Adrenal gland (tissue), 9 donors: ENCODE measurements at regions not wholly inside any gene's neighbourhood (a gene's known extent, or its start where the extent isn't known, plus 50 kb on each side); places are given as distances from the start of the nearest gene placed in this dataset.
"Not testable (repeated sequence)": the region's sequence is repeated elsewhere in the genome, so short reads cannot be mapped to it uniquely, and the experiment has no call there.

Source experiments
- DNase-seq, 7 donors: peaks; one replicate each; pipeline ENCODE4 v3.0.0-alpha.2; 2019 to 2020
- H3K27ac ChIP-seq, 5 donors: fragments of 200-600 bp; sonication (generic) in 4 of 5; 1 replicate in 3 of 5; 2 replicates in 2 of 5; pipeline versions ENCODE4 v1.5.1 to v1.8.0; 2016 to 2020; ENCODE audit warnings: mild to moderate bottlenecking in 1 of 5
- H3K27me3 ChIP-seq: fragments of 200-600 bp; 2 replicates; pipeline ENCODE4 v1.8.0; 2021
- H3K36me3 ChIP-seq, 2 donors: fragments of 200-600 bp; replicated peaks in 1 of 2; 1 replicate in 1 of 2; 2 replicates in 1 of 2; pipeline versions ENCODE4 v1.5.1 to v1.8.0; 2018 to 2022
- H3K4me1 ChIP-seq, 2 donors: fragments of 200-600 bp; replicated peaks in 1 of 2; 1 replicate in 1 of 2; 2 replicates in 1 of 2; pipeline versions ENCODE4 v1.5.1 to v1.8.0; 2018 to 2021
- H3K4me3 ChIP-seq, 4 donors: fragments of 200-600 bp; sonication (generic) in 3 of 4; one replicate each; pipeline ENCODE4 v1.5.1; 2016 to 2018
- H3K9me3 ChIP-seq, 3 donors: fragments of 200-600 bp; sonication (generic) in 1 of 3; replicated peaks in 1 of 3; 1 replicate in 2 of 3; 2 replicates in 1 of 3; pipeline versions ENCODE4 v1.5.1 to v1.8.0; 2016 to 2021
- CTCF ChIP-seq, 6 experiments: fragments of 450-650 bp in 4 of 6; fragments of 200-600 bp in 2 of 6; sonication (generic) in 1 of 6; IDR thresholded peaks; 1 replicate in 5 of 6; 2 replicates in 1 of 6; pipeline versions ENCODE4 v1.5.1 to v1.8.0; 2016 to 2021; ENCODE audit warnings: antibody characterized with exemption in 6 of 6, mild to moderate bottlenecking in 2 of 6, moderate library complexity in 1 of 6
- WGBS, 4 donors: extraction: QIAGEN DNeasy Blood & Tissue Kit in 2 of 4; methylation state at CpG; one replicate each; pipeline versions ENCODE4 v1.1.5 to v1.1.7; 2013 to 2017; 5-methylcytosine and 5-hydroxymethylcytosine counted together
- intact Hi-C, 2 donors: fragments of 100-400 bp; cut with DNase I; formaldehyde crosslinking; loops; one replicate each; pipeline versions ENCODE4 v1.14.1 to v1.15.0; 2022 to 2023
- donor health status: healthy with polysubstance abuse.
- donor health status: Bipolar disorder and iron deficiency.
- donor health status: DM: yes; HTN: yes; CAD: no.
- donor health status: DM: no; HTN: no; CAD: no.
- donor health status: DM: no; HTN: no; CAD: no.

DNA sequence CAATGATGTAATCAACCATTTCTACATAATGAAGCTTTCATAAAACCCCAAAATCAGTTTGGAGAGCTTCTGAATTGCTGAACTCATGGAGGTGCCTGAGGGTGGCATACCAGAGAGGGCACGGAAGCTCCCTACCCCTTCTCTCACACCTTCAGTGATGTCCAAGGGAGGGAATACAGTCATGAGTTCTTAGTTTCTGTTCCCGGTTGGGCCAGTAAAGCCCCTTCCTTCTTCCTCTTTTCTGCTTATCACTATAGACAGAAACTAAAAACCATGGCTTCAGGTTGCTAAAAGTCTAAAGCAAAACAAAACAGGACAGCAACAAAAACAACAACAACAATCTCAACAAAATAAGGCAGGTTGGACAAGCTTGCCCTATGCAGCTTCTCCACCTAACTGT, 260.0 kb downstream of the SPATA31A6 start:
- DNase-seq, H3K9me3 ChIP-seq, H3K4me3 ChIP-seq, intact Hi-C loops, H3K27ac ChIP-seq, H3K27me3 ChIP-seq, H3K36me3 ChIP-seq, H3K4me1 ChIP-seq: not testable (repeated sequence)
- WGBS, 4 donors = 37 to 66% (median 56%) methylated on average over 2 of the region's 2 CpGs

DNA sequence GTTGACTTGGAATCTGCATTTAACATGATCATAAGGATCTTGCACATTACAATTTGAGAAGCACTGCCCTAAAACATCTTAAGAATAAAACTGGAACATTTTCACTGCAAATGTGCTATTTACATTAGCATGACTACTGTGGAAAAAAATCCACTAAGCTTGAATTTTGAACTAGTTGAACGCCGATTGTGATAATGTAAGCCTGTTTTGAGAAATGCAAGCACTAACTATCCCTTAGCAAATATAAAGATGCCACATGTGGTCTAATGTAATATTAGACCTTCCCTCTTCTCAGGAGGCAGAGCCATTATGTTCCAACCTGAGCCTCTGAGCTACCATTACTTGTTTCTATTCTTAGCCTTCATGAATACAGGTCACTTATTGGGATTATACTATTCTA, 278.0 kb downstream of the SPATA31A6 start:
- H3K4me1 ChIP-seq, H3K27me3 ChIP-seq, H3K36me3 ChIP-seq, intact Hi-C loops, H3K4me3 ChIP-seq, DNase-seq, H3K27ac ChIP-seq, H3K9me3 ChIP-seq: not testable (repeated sequence)
- 83 to 92% (median 90%) methylated on average over 2 of the region's 2 CpGs for WGBS, 4 donors

- H3K4me1 ChIP-seq, H3K9me3 ChIP-seq, H3K27me3 ChIP-seq, H3K4me3 ChIP-seq, H3K36me3 ChIP-seq, DNase-seq, intact Hi-C loops, H3K27ac ChIP-seq: not testable (repeated sequence)
- 44 to 67% (median 52%) methylated on average over 1 of the region's 1 CpG for WGBS, 4 donors
Measured at GRCh38 chr9:42461863-42462262, 278.4 kb downstream of the SPATA31A6 start.

GRCh38 chr9:42463981-42464380, 280.5 kb downstream of the SPATA31A6 start:
- H3K36me3 ChIP-seq, H3K27me3 ChIP-seq, H3K4me3 ChIP-seq, DNase-seq, H3K9me3 ChIP-seq, H3K27ac ChIP-seq, intact Hi-C loops, H3K4me1 ChIP-seq: not testable (repeated sequence)
- WGBS, 4 donors = 49 to 75% (median 59%) methylated on average over 1 to 3 of the region's 3 CpGs

GRCh38 chr9:42470577-42470976, 287.1 kb downstream of the SPATA31A6 start:
- H3K36me3 ChIP-seq, H3K27me3 ChIP-seq, H3K4me3 ChIP-seq, H3K9me3 ChIP-seq, intact Hi-C loops, H3K4me1 ChIP-seq, H3K27ac ChIP-seq: not testable (repeated sequence)
- peak in 1 of 7 donors; percentile 31 for DNase-seq
- WGBS, 4 donors = 42 to 64% (median 53%) methylated on average over 3 of the region's 3 CpGs
- TF ChIP-seq CTCF (IDR thresholded peaks at IDR 0.05) = peak in 3 of 6 experiments; percentile 24 to 57 (median 27)

DNA sequence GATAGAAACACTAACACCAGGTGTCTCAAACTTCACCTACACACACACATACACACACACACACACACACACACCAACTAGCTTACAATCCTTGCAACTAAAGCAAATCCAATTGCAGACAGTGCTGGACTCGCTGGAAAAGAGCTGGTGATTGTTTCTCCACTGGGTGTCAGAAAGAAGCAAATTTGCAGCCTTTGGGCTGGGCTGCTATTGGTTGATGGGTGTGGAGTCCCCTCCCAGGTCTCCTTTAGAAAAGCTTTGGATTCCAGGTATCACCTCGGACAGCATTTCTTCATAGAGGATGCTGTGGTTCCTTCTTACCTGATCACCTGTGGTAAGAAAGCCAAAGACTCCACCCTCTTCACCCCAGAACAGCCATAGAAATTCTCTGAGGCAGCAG, 307.5 kb downstream of the SPATA31A6 start:
- DNase-seq, H3K27me3 ChIP-seq, H3K9me3 ChIP-seq, intact Hi-C loops, H3K36me3 ChIP-seq, H3K27ac ChIP-seq, H3K4me1 ChIP-seq, H3K4me3 ChIP-seq: not testable (repeated sequence)
- WGBS, 4 donors = 33 to 77% (median 64%) methylated on average over 1 of the region's 2 CpGs

- DNase-seq, H3K27me3 ChIP-seq, intact Hi-C loops, H3K9me3 ChIP-seq, H3K27ac ChIP-seq, H3K4me3 ChIP-seq, H3K36me3 ChIP-seq, H3K4me1 ChIP-seq: not testable (repeated sequence)
- WGBS, 4 donors = 80 to 91% (median 89%) methylated on average over 6 to 12 of the region's 12 CpGs; no CpG with 5 or more reads in 1 of the 4 donors
Measured at GRCh38 chr9:42502620-42503264, 319.3 kb downstream of the SPATA31A6 start.

- 22 to 31% (median 28%) methylated on average over 2 of the region's 2 CpGs for WGBS, 4 donors
- H3K4me3 ChIP-seq, intact Hi-C loops, H3K4me1 ChIP-seq, H3K27ac ChIP-seq, DNase-seq, H3K27me3 ChIP-seq, H3K36me3 ChIP-seq, H3K9me3 ChIP-seq: not testable (repeated sequence)
Measured at GRCh38 chr9:42508111-42508510, 324.7 kb downstream of the SPATA31A6 start.

GRCh38 chr9:42513535-42513934, 330.1 kb downstream of the SPATA31A6 start:
- WGBS, 4 donors = no CpG with 5 or more reads among the region's 2 CpGs
- DNase-seq, H3K36me3 ChIP-seq, H3K4me1 ChIP-seq, H3K4me3 ChIP-seq, H3K9me3 ChIP-seq, H3K27me3 ChIP-seq, intact Hi-C loops, H3K27ac ChIP-seq: not testable (repeated sequence)

GRCh38 chr9:42534325-42534983, 351.0 kb downstream of the SPATA31A6 start:
- H3K4me3 ChIP-seq, H3K36me3 ChIP-seq, H3K27me3 ChIP-seq, H3K4me1 ChIP-seq, H3K27ac ChIP-seq, intact Hi-C loops, H3K9me3 ChIP-seq: not testable (repeated sequence)
- 63 to 79% (median 78%) methylated on average over 8 to 13 of the region's 13 CpGs for WGBS, 4 donors
- DNase-seq = peak in 2 of 7 donors; percentile 9 to 16
